ENCODE measurements at regions not wholly inside any gene's neighbourhood (a gene's known extent, or its start where the extent isn't known, plus 50 kb on each side); places are given as distances from the start of the nearest gene placed in this dataset.
"Not testable (repeated sequence)": the region's sequence is repeated elsewhere in the genome, so short reads cannot be mapped to it uniquely, and the experiment has no call there.

GRCh38 chr5:68862560-68862959 is 231.3 kb upstream of the SLC30A5 start:
- Histone ChIP-seq H3K4me3 (ENCODE audit: low read depth, low read length) (no peak overlapping the region), H3K9me3 (ENCODE audit: control insufficient read depth, insufficient read depth, low read depth, low read length) (no peaks in the 10 kb centered on the region; the same call in 1 of the 2 replicates), H3K4me1 (ENCODE audit: control insufficient read depth, insufficient read depth, low read length) (no peaks in the 10 kb centered on the region), H3K27ac (ENCODE audit: extremely low read depth, low read depth, low read length) (no peak overlapping the region), H3K36me3 (ENCODE audit: control insufficient read depth in 2 of 2, insufficient read depth in 1 of 2, low read length in 2 of 2) (no peaks in the 10 kb centered on the region)
- no peak for TF ChIP-seq ZNF701 (tag by site-specific recombination; IDR thresholded peaks at IDR 0.05)
- TF ChIP-seq ZNF610 (tag by site-specific recombination; IDR thresholded peaks at IDR 0.05; ENCODE audit: borderline replicate concordance) = no peak
- CTCF ChIA-PET = no interaction called here
- POLR2A ChIA-PET = no interaction called here

GRCh38 chr5:68865192-68865591 is 228.6 kb upstream of the SLC30A5 start:
- CTCF ChIA-PET; H3K4me1 ChIP-seq (ENCODE audit: control insufficient read depth, insufficient read depth, low read length); H3K36me3 ChIP-seq (ENCODE audit: control insufficient read depth in 2 of 2, insufficient read depth in 1 of 2, low read length in 2 of 2); H3K4me3 ChIP-seq (ENCODE audit: low read depth, low read length); H3K27ac ChIP-seq (ENCODE audit: extremely low read depth, low read depth, low read length); POLR2A ChIA-PET; H3K9me3 ChIP-seq (ENCODE audit: control insufficient read depth, insufficient read depth, low read depth, low read length): not testable (repeated sequence)

GRCh38 chr5:68872088-68872839 is 221.6 kb upstream of the SLC30A5 start:
- CTCF ChIA-PET = interaction anchor here (0.6 kb wide), 1 partner anchor 61 kb away, joined by 3 read pairs; no protein-coding TSS in a partner anchor
- Histone ChIP-seq H3K4me1 (ENCODE audit: control insufficient read depth, insufficient read depth, low read length) (peaks cover 2% of the 10 kb centered on the region; the same call in 1 of the 2 replicates), H3K9me3 (ENCODE audit: control insufficient read depth, insufficient read depth, low read depth, low read length) (no peaks in the 10 kb centered on the region), H3K36me3 (ENCODE audit: control insufficient read depth in 2 of 2, insufficient read depth in 1 of 2, low read length in 2 of 2) (no peaks in the 10 kb centered on the region), H3K27ac (ENCODE audit: extremely low read depth, low read depth, low read length) (no peak overlapping the region), H3K4me3 (ENCODE audit: low read depth, low read length) (no peak overlapping the region)
- POLR2A ChIA-PET = no interaction called here
- TF ChIP-seq ZNF239 (tag by site-specific recombination; IDR thresholded peaks at IDR 0.05) (no peak), SP7 (tag by site-specific recombination; IDR thresholded peaks at IDR 0.05) (no peak), ZBTB21 (tag by site-specific recombination; IDR thresholded peaks at IDR 0.05) (peak; percentile 66; the same call in 1 of the 2 replicates), ZNF37A (tag by site-specific recombination; IDR thresholded peaks at IDR 0.05) (no peak), GLIS2 (tag by site-specific recombination; IDR thresholded peaks at IDR 0.05) (no peak), ZNF777 (tag by site-specific recombination; IDR thresholded peaks at IDR 0.05; ENCODE audit: borderline replicate concordance) (no peak), OSR2 (tag by site-specific recombination; IDR thresholded peaks at IDR 0.05) (peak; percentile 47; the same call in 1 of the 2 replicates), ATF2 (tag by site-specific recombination; IDR thresholded peaks at IDR 0.05; ENCODE audit: low read depth) (peak; percentile 96), GLIS1 (tag by site-specific recombination; IDR thresholded peaks at IDR 0.05) (peak; percentile 18; the same call in 1 of the 2 replicates), ZNF202 (tag by site-specific recombination; IDR thresholded peaks at IDR 0.05; ENCODE audit: borderline replicate concordance) (no peak), ZBTB6 (tag by site-specific recombination; IDR thresholded peaks at IDR 0.05) (no peak), ZEB2 (tag by site-specific recombination; IDR thresholded peaks at IDR 0.05) (peak; percentile 50; the same call in 1 of the 2 replicates), PRDM10 (tag by site-specific recombination; IDR thresholded peaks at IDR 0.05) (peak; percentile 88), ZNF335 (tag by site-specific recombination; conservative IDR thresholded peaks at IDR 0.05) (peak; percentile 49), RBAK (tag by site-specific recombination; IDR thresholded peaks at IDR 0.05) (no peak), ZNF324 (tag by site-specific recombination; IDR thresholded peaks at IDR 0.05) (0 out of 2 replicates have a peak, but pooled peaks have one; percentile 20), ZNF791 (tag by site-specific recombination; IDR thresholded peaks at IDR 0.05) (no peak), EGR2 (tag by site-specific recombination; IDR thresholded peaks at IDR 0.05; ENCODE audit: low read depth) (no peak), ZNF548 (tag by site-specific recombination; IDR thresholded peaks at IDR 0.05) (no peak), ZNF248 (tag by site-specific recombination; IDR thresholded peaks at IDR 0.05) (no peak), ZNF2 (tag by site-specific recombination; IDR thresholded peaks at IDR 0.05) (0 out of 2 replicates have a peak, but pooled peaks have one; percentile 14), ZNF266 (tag by site-specific recombination; IDR thresholded peaks at IDR 0.05; ENCODE audit: low read depth) (no peak), ZNF558 (tag by site-specific recombination; IDR thresholded peaks at IDR 0.05) (0 out of 2 replicates have a peak, but pooled peaks have one; percentile 15), ZNF629 (tag by site-specific recombination; IDR thresholded peaks at IDR 0.05) (peak; percentile 90), ZNF843 (tag by site-specific recombination; IDR thresholded peaks at IDR 0.05) (peak; percentile 28; the same call in 1 of the 2 replicates)
